H1 (cell line): ENCODE measurements at regions not wholly inside any gene's neighbourhood (a gene's known extent, or its start where the extent isn't known, plus 50 kb on each side); places are given as distances from the start of the nearest gene placed in this dataset.

ENCODE experiments used
- CTCF ChIA-PET: fragments of 300-600 bp; sonication (Branson Sonifier 250); formaldehyde crosslinking; loops from one replicate; lab custom pipeline; 2021; ENCODE audit not compliant: partially characterized antibody; lab: Charles Lee
- POLR2A ChIA-PET: fragments of 300-600 bp; sonication (Branson Sonifier 250); formaldehyde crosslinking; loops from one replicate; lab custom pipeline; 2021; ENCODE audit warnings: inconsistent platforms; ENCODE audit not compliant: partially characterized antibody; lab: Charles Lee
- DNase-seq, 2 experiments: peaks; one replicate each; pipeline versions ENCODE4 v3.0.0 to v3.0.0-alpha.2; 2010 to 2022; ENCODE audit warnings: low spot score in 2 of 2, low read depth in 1 of 2, mixed read lengths in 1 of 2
- FAIRE-seq: peaks from 2 replicates; lab custom pipeline; 2011; peaks lifted over from hg19 to GRCh38; lab: Jason Lieb, UNC
- H2AFZ ChIP-seq: 2 replicates; pipeline ENCODE4 v1.8.1; 2012; ENCODE audit warnings: low read length, inconsistent platforms
- H2AK5ac ChIP-seq: 2 replicates; pipeline ENCODE4 v1.6.1; 2013; ENCODE audit warnings: low read depth, low read length
- H2BK120ac ChIP-seq: replicated peaks from 2 replicates; pipeline ENCODE3; 2013; ENCODE audit warnings: low read depth, low read length, inconsistent platforms
- H2BK12ac ChIP-seq: 2 replicates; pipeline ENCODE4 v1.6.1; 2013; ENCODE audit warnings: low read depth, low read length
- H2BK15ac ChIP-seq: 2 replicates; pipeline ENCODE4 v1.6.1; 2013; ENCODE audit warnings: low read length
- H2BK20ac ChIP-seq: 2 replicates; pipeline ENCODE4 v1.6.1; 2013; ENCODE audit warnings: low read length
- H2BK5ac ChIP-seq: 2 replicates; pipeline ENCODE4 v1.6.1; 2013; ENCODE audit warnings: low read depth, low read length
- H3K14ac ChIP-seq: 2 replicates; pipeline ENCODE4 v1.6.1; 2013; ENCODE audit warnings: inconsistent platforms; ENCODE audit not compliant: insufficient read length
- H3K18ac ChIP-seq: 2 replicates; pipeline ENCODE4 v1.6.1; 2013; ENCODE audit warnings: low read length; ENCODE audit errors: extremely low read depth
- H3K23ac ChIP-seq: 2 replicates; pipeline ENCODE4 v1.6.1; 2013; ENCODE audit warnings: inconsistent platforms; ENCODE audit not compliant: insufficient read length
- H3K23me2 ChIP-seq: 2 replicates; pipeline ENCODE4 v1.6.1; 2013; ENCODE audit warnings: low read depth, low read length
- H3K27ac ChIP-seq: 2 replicates; pipeline ENCODE4 v1.6.1; 2011; ENCODE audit warnings: low read depth, low read length, inconsistent platforms
- H3K27me3 ChIP-seq, 4 experiments: replicated peaks in 1 of 4; 1 replicate in 1 of 4; 2 replicates in 3 of 4; pipeline versions ENCODE4 v1.6.1 to v1.8.1; 2011 to 2013; ENCODE audit warnings: low read length in 3 of 4, mild to moderate bottlenecking in 3 of 4, inconsistent platforms in 2 of 4, mixed read lengths in 2 of 4, moderate library complexity in 1 of 4; ENCODE audit not compliant: control insufficient read depth in 3 of 4, insufficient read depth in 3 of 4; ENCODE audit errors: extremely low read depth in 1 of 4
- H3K36me3 ChIP-seq, 4 experiments: 2 replicates each; pipeline versions ENCODE4 v1.6.1 to v1.8.1; 2011 to 2013; ENCODE audit warnings: mild to moderate bottlenecking in 4 of 4, low read length in 3 of 4, moderate library complexity in 2 of 4, control low read depth in 1 of 4, inconsistent platforms in 1 of 4; ENCODE audit not compliant: insufficient read depth in 4 of 4, control insufficient read depth in 2 of 4
- H3K4ac ChIP-seq: replicated peaks from 2 replicates; pipeline ENCODE3; 2013; ENCODE audit warnings: low read length, low read depth, mixed read lengths, inconsistent platforms; ENCODE audit not compliant: insufficient read length
- H3K4me1 ChIP-seq, 4 experiments: replicated peaks in 1 of 4; 1 replicate in 1 of 4; 2 replicates in 3 of 4; pipeline versions ENCODE4 v1.6.1 to v1.8.1; 2011 to 2013; ENCODE audit warnings: low read length in 3 of 4, inconsistent platforms in 2 of 4, mixed read lengths in 1 of 4; ENCODE audit not compliant: insufficient read depth in 4 of 4, control insufficient read depth in 3 of 4
- H3K4me2 ChIP-seq, 2 experiments: 2 replicates each; pipeline versions ENCODE4 v1.6.1 to v1.8.1; 2011 to 2013; ENCODE audit warnings: low read depth in 2 of 2, low read length in 2 of 2, control low read depth in 1 of 2, inconsistent platforms in 1 of 2, mild to moderate bottlenecking in 1 of 2; ENCODE audit not compliant: insufficient read depth in 1 of 2
- H3K4me3 ChIP-seq, 4 experiments: fragments of 200-600, 300-600 bp in 1 of 4; sonication (generic), shearing (Covaris generic), sonication (Bioruptor Twin) in 1 of 4; 2 replicates each; pipeline versions ENCODE4 v1.5.1 to v1.8.1; 2011 to 2016; ENCODE audit warnings: low read length in 4 of 4, low read depth in 3 of 4, control low read depth in 2 of 4, inconsistent platforms in 2 of 4, mild to moderate bottlenecking in 2 of 4, mixed read lengths in 1 of 4, moderate library complexity in 1 of 4; ENCODE audit not compliant: insufficient read depth in 2 of 4; ENCODE audit errors: extremely low read depth in 1 of 4
- H3K56ac ChIP-seq: replicated peaks from 2 replicates; pipeline ENCODE3; 2013; ENCODE audit warnings: low read depth, mild to moderate bottlenecking, mixed read lengths, low read length, inconsistent platforms; ENCODE audit not compliant: insufficient read length
- H3K79me1 ChIP-seq: 2 replicates; pipeline ENCODE4 v1.6.1; 2013; ENCODE audit warnings: low read depth, low read length, control low read depth
- H3K79me2 ChIP-seq, 2 experiments: 2 replicates each; pipeline versions ENCODE4 v1.6.1 to v1.8.1; 2012 to 2013; ENCODE audit warnings: low read length in 2 of 2, mild to moderate bottlenecking in 2 of 2, inconsistent platforms in 1 of 2; ENCODE audit not compliant: insufficient read depth in 2 of 2, control insufficient read depth in 1 of 2
- H3K9ac ChIP-seq, 4 experiments: replicated peaks in 1 of 4; 1 replicate in 1 of 4; 2 replicates in 3 of 4; pipeline versions ENCODE4 v1.6.1 to v1.8.1; 2011 to 2013; ENCODE audit warnings: low read depth in 3 of 4, low read length in 3 of 4, control low read depth in 2 of 4, mild to moderate bottlenecking in 2 of 4, moderate library complexity in 2 of 4, inconsistent platforms in 1 of 4; ENCODE audit errors: extremely low read depth in 1 of 4
- H3K9me3 ChIP-seq, 2 experiments: 2 replicates each; pipeline versions ENCODE4 v1.6.1 to v1.8.1; 2012 to 2013; ENCODE audit warnings: mild to moderate bottlenecking in 2 of 2, moderate library complexity in 2 of 2, control low read depth in 1 of 2, inconsistent platforms in 1 of 2, low read depth in 1 of 2, low read length in 1 of 2, mixed read lengths in 1 of 2; ENCODE audit not compliant: insufficient read depth in 2 of 2
- H4K20me1 ChIP-seq, 2 experiments: replicated peaks in 1 of 2; 2 replicates each; pipeline versions ENCODE3 to v1.8.1; 2011 to 2013; ENCODE audit warnings: inconsistent platforms in 2 of 2, low read length in 2 of 2, mild to moderate bottlenecking in 1 of 2; ENCODE audit not compliant: insufficient read depth in 2 of 2, control insufficient read depth in 1 of 2
- H4K5ac ChIP-seq: 2 replicates; pipeline ENCODE4 v1.6.1; 2013; ENCODE audit warnings: low read length, low read depth, mixed read lengths, inconsistent platforms; ENCODE audit not compliant: insufficient read length
- H4K8ac ChIP-seq: 2 replicates; pipeline ENCODE4 v1.8.0; 2013; ENCODE audit warnings: mild to moderate bottlenecking, moderate library complexity, low read length, inconsistent platforms; ENCODE audit not compliant: insufficient read depth; ENCODE audit errors: extremely low read depth
- H4K91ac ChIP-seq: replicated peaks from 2 replicates; pipeline ENCODE3; 2013; ENCODE audit warnings: low read length, mixed read lengths, inconsistent platforms; ENCODE audit not compliant: insufficient read length
- GABPA ChIP-seq: IDR thresholded peaks from 2 replicates; pipeline ENCODE4 v1.6.1; 2011; ENCODE audit warnings: mild to moderate bottlenecking, low read length, moderate library complexity, borderline replicate concordance; ENCODE audit not compliant: insufficient read depth
- PHF8 ChIP-seq: fragments of 200-600 bp; sonication (generic); conservative IDR thresholded peaks from 2 replicates; pipeline ENCODE4 v1.7.1; 2012; ENCODE audit warnings: low read depth, mild to moderate bottlenecking, inconsistent platforms, low read length, moderate library complexity
- TEAD4 ChIP-seq: IDR thresholded peaks from 2 replicates; pipeline ENCODE4 v1.6.1; 2012; ENCODE audit warnings: low read depth, low read length, inconsistent platforms, mixed read lengths
- WGBS, 2 experiments: shearing (Covaris generic) in 1 of 2; methylation state at CpG; one replicate each; pipeline versions ENCODE4 v1.1.6 to v1.1.7; 2013 to 2015; ENCODE audit warnings: low lambda C conversion rate in 2 of 2, mixed read lengths in 2 of 2, inconsistent platforms in 1 of 2, low coverage in 1 of 2, missing lambda C conversion rate in 1 of 2; ENCODE audit not compliant: insufficient replicate concordance in 2 of 2, insufficient coverage in 1 of 2, insufficient read length in 1 of 2; ENCODE audit errors: extremely low coverage in 1 of 2, missing lambda C conversion rate in 1 of 2; 5-methylcytosine and 5-hydroxymethylcytosine counted together

DNA sequence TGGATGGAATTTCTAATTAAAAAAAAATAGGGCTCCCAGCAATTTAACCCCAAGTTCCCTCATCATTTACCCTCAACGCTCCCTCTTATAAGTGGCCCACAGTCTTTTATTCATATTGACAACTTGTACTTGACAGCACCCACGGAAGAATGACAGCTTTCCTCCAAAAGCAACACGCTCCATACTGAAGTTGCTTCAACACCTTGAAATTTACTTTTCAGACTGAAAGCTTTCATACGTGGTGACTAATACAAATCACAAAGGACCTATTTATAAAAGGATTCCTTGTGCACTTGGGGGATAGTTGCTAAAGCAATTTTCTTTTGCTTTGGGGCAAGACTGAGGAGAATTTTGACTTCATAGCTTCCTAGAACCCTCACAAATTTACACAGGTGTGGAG is 1629.4 kb upstream of the SEL1L start:
- TF ChIP-seq TEAD4 (no peak), PHF8 (no peak), GABPA (no peak)
- TF ChIP-seq, all 59 proteins: peak for 0
- FAIRE-seq, result no peak
- no peak overlapping the region for H3K4me2 ChIP-seq

More for the DNA sequence above, 1629.4 kb upstream of the SEL1L start:
- no peak overlapping the region for H2BK20ac ChIP-seq
- H3K4ac ChIP-seq, result no peak overlapping the region
- no peak overlapping the region for H2AFZ ChIP-seq
- H3K4me1 ChIP-seq, result peaks cover 0 to 3% (median 0%) of the 10 kb centered on the region in 4 experiments; a peak in 1 of 7 replicates
- H4K91ac ChIP-seq, result no peak overlapping the region
- no peak overlapping the region for H3K18ac ChIP-seq
- H2BK120ac ChIP-seq, result no peak overlapping the region
- no peak overlapping the region for H3K56ac ChIP-seq
- H3K23ac ChIP-seq, result no peak overlapping the region
- no peak overlapping the region for H3K9ac ChIP-seq
- H3K4me3 ChIP-seq, result no peak overlapping the region
- H2BK15ac ChIP-seq, result no peak overlapping the region
- H3K79me2 ChIP-seq, result no peaks in the 10 kb centered on the region
- 82% methylated on average over 4 of the region's 4 CpGs; no CpG with 5 or more reads in 1 of the 2 experiments for WGBS, 2 experiments
- H3K27ac ChIP-seq, result no peak overlapping the region
- DNase-seq, result no peak
- H3K79me1 ChIP-seq, result no peaks in the 10 kb centered on the region
- ChIA-PET CTCF (no interaction called here), POLR2A (no interaction called here)
- H4K5ac ChIP-seq, result no peak overlapping the region
- no peaks in the 10 kb centered on the region for H3K23me2 ChIP-seq
- H2AK5ac ChIP-seq, result no peak overlapping the region
- no peaks in the 10 kb centered on the region for H3K9me3 ChIP-seq
- no peaks in the 10 kb centered on the region for H3K27me3 ChIP-seq
- H3K36me3 ChIP-seq, result no peaks in the 10 kb centered on the region
- no peaks in the 10 kb centered on the region for H4K20me1 ChIP-seq
- H4K8ac ChIP-seq, result no peak overlapping the region
- H3K14ac ChIP-seq, result no peak overlapping the region
- no peak overlapping the region for H2BK12ac ChIP-seq
- H2BK5ac ChIP-seq, result no peak overlapping the region
